ENCODE measurements at regions not wholly inside any gene's neighbourhood (a gene's known extent, or its start where the extent isn't known, plus 50 kb on each side); places are given as distances from the start of the nearest gene placed in this dataset.

DNA sequence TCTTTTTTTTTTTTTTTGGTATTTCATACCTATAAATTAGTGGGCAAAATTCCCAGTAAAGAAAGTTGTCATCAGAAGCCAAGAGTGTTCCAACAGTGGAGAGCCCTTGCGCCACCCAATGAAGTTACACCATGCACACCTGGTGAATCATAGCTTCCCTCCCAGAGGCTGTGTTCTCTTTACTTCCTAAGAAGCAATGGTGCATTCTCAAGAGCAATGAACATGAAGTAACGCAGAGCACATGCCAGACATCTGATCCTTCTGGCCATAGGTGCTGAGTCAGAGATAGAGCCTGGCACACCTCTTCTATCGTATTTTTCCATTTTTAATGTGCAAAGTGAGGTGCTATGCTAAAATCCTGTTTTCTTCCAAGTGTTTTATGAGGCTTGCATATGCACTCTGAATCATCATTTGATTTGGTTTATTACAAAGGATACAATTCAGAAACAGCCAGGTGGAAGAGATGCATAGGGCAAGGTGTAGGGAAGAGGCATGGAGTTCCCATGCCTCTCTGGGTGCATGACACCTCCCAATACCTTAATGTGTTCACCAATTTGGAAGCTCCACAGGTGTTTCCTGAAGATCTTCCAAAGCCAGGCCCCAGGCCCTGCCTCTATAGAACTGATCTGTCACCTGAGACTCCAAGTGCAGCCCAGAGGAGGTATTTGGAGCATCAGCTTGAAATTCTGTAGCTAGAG is 408.0 kb downstream of the SIPA1L2 start:
- no peak overlapping the region for H3K4me3 ChIP-seq (ENCODE audit: low read length)
- DNase-seq (peak; percentile 99), ATAC-seq (peak; percentile 92)
- no peaks in the 10 kb centered on the region for H3K36me3 ChIP-seq (ENCODE audit: low read depth, low read length)
- ChIA-PET CTCF (no interaction called here), POLR2A (ENCODE audit: unreplicated experiment) (no interaction called here)
- peak overlapping the region; percentile 28 for H3K4me2 ChIP-seq (ENCODE audit: low read length)
- H4K20me1 ChIP-seq (ENCODE audit: low read length), result no peaks in the 10 kb centered on the region
- no peak overlapping the region for H2AFZ ChIP-seq (ENCODE audit: low read length)
- peaks cover 50% of the 10 kb centered on the region for H3K4me1 ChIP-seq (ENCODE audit: insufficient read depth, low read length)
- intact Hi-C loops (cut with micrococcal nuclease), result loop anchor here (1.0 to 2.0 kb wide), 4 partner anchors 58 to 407 kb away; no protein-coding TSS in a partner anchor
- H3F3A ChIP-seq (ENCODE audit: low read length, unreplicated experiment), result peaks cover 11% of the 10 kb centered on the region
- H3K27me3 ChIP-seq (ENCODE audit: low read length), result no peaks in the 10 kb centered on the region
- peak overlapping the region; percentile 86 for H3K27ac ChIP-seq (ENCODE audit: low read length)
- no TSS peak for BruUV-seq (replicated peaks)
- H3K9me2 ChIP-seq (replicated peaks; ENCODE audit: low read length), result no peaks in the 10 kb centered on the region
- TF ChIP-seq, protein P1, sequence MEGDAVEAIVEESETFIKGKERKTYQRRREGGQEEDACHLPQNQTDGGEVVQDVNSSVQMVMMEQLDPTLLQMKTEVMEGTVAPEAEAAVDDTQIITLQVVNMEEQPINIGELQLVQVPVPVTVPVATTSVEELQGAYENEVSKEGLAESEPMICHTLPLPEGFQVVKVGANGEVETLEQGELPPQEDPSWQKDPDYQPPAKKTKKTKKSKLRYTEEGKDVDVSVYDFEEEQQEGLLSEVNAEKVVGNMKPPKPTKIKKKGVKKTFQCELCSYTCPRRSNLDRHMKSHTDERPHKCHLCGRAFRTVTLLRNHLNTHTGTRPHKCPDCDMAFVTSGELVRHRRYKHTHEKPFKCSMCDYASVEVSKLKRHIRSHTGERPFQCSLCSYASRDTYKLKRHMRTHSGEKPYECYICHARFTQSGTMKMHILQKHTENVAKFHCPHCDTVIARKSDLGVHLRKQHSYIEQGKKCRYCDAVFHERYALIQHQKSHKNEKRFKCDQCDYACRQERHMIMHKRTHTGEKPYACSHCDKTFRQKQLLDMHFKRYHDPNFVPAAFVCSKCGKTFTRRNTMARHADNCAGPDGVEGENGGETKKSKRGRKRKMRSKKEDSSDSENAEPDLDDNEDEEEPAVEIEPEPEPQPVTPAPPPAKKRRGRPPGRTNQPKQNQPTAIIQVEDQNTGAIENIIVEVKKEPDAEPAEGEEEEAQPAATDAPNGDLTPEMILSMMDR (conservative IDR thresholded peaks at IDR 0.05; ENCODE audit: low read depth, low read length), result no peak
- no peak for TF ChIP-seq EZH2phosphoT487 (IDR thresholded peaks at IDR 0.05; ENCODE audit: borderline replicate concordance, low read length)
- no peak for TF ChIP-seq EZH2 (IDR thresholded peaks at IDR 0.05; ENCODE audit: low read length, unreplicated experiment)
- peak overlapping the region; percentile 43 for H3K9ac ChIP-seq (ENCODE audit: low read length)
- no peaks in the 10 kb centered on the region for H3K9me3 ChIP-seq (ENCODE audit: low read length)
- H3K79me2 ChIP-seq (ENCODE audit: low read length), result no peaks in the 10 kb centered on the region

DNA sequence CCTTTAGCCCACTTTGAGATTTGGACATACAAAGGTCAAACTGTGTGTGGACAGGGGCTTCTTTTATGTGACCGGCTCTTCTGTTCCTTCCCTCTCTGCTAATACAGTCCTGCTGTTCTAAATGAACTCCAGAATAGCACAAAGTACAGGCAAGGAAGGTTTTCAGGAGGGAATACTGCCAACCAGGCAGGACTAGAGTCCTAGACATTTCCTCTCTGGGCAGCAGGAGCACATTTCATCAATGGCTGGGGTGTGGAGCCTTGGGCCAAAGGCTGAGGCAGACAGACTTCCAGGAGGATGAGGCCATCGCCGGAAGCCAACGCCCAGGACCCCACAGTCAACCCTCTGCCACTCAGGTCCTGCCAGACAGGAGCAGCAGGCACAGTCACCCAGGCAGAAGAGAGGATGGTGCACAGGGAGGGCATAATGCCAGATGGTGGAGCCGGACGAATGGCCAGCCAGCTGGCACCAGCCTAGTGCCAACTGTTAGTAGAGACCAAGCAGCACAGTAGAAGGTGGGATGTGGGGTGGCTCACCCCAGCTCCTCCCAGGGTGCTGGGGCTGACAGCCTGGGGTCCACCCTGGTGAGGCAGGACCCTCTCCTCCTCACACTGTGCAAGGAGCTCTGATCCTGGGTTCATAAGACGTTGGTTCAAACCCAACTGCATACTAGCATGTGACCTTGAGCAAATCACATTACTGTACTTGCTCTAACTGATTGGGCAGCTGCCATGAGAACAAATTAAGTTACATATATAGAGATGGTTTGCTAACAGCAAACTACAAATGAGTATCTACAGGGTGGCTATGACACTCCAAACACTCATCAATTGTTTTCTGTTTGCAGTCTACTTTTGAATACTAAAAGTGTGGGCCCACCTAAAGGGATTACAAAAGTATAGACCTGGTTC is 410.7 kb downstream of the SIPA1L2 start:
- CTCF ChIA-PET, result no interaction called here

More for the DNA sequence above, 410.7 kb downstream of the SIPA1L2 start:
- H3K27me3 ChIP-seq (ENCODE audit: low read length), result no peaks in the 10 kb centered on the region
- no peaks in the 10 kb centered on the region for H4K20me1 ChIP-seq (ENCODE audit: low read length)
- no peak overlapping the region for H3K4me3 ChIP-seq (ENCODE audit: low read length)
- no peaks in the 10 kb centered on the region for H3K36me3 ChIP-seq (ENCODE audit: low read depth, low read length)
- no peak overlapping the region for H2AFZ ChIP-seq (ENCODE audit: low read length)
- no peak overlapping the region for H3K27ac ChIP-seq (ENCODE audit: low read length)
- BruUV-seq (replicated peaks), result no TSS peak
- H3K4me2 ChIP-seq (ENCODE audit: low read length), result no peak overlapping the region
- H3K9ac ChIP-seq (ENCODE audit: low read length), result no peak overlapping the region
- no peaks in the 10 kb centered on the region for H3K9me2 ChIP-seq (replicated peaks; ENCODE audit: low read length)
- no peaks in the 10 kb centered on the region for H3K79me2 ChIP-seq (ENCODE audit: low read length)
- intact Hi-C loops (cut with micrococcal nuclease), result no loop called here
- peaks cover 11% of the 10 kb centered on the region for H3F3A ChIP-seq (ENCODE audit: low read length, unreplicated experiment)
- DNase-seq (no peak), ATAC-seq (no peak)
- no peak for TF ChIP-seq EZH2phosphoT487 (IDR thresholded peaks at IDR 0.05; ENCODE audit: borderline replicate concordance, low read length)
- TF ChIP-seq, protein P1 (conservative IDR thresholded peaks at IDR 0.05; ENCODE audit: low read depth, low read length), result no peak
- no peak for TF ChIP-seq EZH2 (IDR thresholded peaks at IDR 0.05; ENCODE audit: low read length, unreplicated experiment)
- H3K9me3 ChIP-seq (ENCODE audit: low read length), result no peaks in the 10 kb centered on the region
- peaks cover 26% of the 10 kb centered on the region for H3K4me1 ChIP-seq (ENCODE audit: insufficient read depth, low read length)
- POLR2A ChIA-PET (ENCODE audit: unreplicated experiment), result no interaction called here

Data from PC-3 (cell line).